SU-DHL-6 (cell line): ENCODE measurements at regions not wholly inside any gene's neighbourhood (a gene's known extent, or its start where the extent isn't known, plus 50 kb on each side); places are given as distances from the start of the nearest gene placed in this dataset.

Source experiments
- EZH2phosphoT487 ChIP-seq: fragments of 200-600 bp; sonication (generic), shearing (Covaris generic); conservative IDR thresholded peaks from 2 replicates; pipeline ENCODE4 v1.6.1; 2018; ENCODE audit warnings: mild to moderate bottlenecking, antibody characterized with exemption, low read length, moderate library complexity, mixed read lengths
- TF ChIP-seq, protein P1 (sequence below): fragments of 200-600 bp; sonication (generic); IDR thresholded peaks from one replicate; pipeline ENCODE4 v1.5.1; 2017; ENCODE audit warnings: antibody characterized with exemption, mild to moderate bottlenecking, low read length, moderate library complexity; ENCODE audit not compliant: insufficient read depth, poor library complexity, severe bottlenecking

DNA sequence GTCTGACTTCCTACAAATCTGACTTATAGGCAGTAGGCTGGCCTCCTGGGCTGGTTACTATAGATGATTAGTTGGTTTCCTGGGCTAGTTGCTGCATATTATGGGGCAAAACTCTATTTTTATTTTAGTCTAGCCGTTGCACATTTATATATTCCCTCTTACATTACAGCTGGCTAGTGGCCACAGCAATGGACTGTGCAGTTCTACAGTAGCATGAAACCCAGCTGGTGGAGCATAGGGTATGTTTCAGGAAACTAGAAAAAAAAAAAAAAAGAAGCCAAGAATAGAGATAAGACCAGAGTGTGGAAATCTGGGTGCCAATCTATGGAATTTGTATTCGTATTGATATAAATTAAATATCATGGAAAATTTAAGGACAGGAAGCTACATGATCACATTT, 304.4 kb upstream of the NBEA start:
- TF ChIP-seq, protein P1, sequence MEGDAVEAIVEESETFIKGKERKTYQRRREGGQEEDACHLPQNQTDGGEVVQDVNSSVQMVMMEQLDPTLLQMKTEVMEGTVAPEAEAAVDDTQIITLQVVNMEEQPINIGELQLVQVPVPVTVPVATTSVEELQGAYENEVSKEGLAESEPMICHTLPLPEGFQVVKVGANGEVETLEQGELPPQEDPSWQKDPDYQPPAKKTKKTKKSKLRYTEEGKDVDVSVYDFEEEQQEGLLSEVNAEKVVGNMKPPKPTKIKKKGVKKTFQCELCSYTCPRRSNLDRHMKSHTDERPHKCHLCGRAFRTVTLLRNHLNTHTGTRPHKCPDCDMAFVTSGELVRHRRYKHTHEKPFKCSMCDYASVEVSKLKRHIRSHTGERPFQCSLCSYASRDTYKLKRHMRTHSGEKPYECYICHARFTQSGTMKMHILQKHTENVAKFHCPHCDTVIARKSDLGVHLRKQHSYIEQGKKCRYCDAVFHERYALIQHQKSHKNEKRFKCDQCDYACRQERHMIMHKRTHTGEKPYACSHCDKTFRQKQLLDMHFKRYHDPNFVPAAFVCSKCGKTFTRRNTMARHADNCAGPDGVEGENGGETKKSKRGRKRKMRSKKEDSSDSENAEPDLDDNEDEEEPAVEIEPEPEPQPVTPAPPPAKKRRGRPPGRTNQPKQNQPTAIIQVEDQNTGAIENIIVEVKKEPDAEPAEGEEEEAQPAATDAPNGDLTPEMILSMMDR = no peak
- no peak for TF ChIP-seq EZH2phosphoT487
